Uterus (tissue), 3 donors: ENCODE measurements at regions not wholly inside any gene's neighbourhood (a gene's known extent, or its start where the extent isn't known, plus 50 kb on each side); places are given as distances from the start of the nearest gene placed in this dataset.

Source experiments
- DNase-seq, 2 donors: peaks; one replicate each; pipeline ENCODE4 v3.0.0-alpha.2; 2019 to 2020
- H3K27ac ChIP-seq, 2 donors: fragments of 200-600 bp; sonication (generic); 1 replicate in 1 of 2; 2 replicates in 1 of 2; pipeline ENCODE4 v1.5.1; 2016 to 2018
- H3K27me3 ChIP-seq, 2 donors: fragments of 200-600 bp; sonication (generic); one replicate each; pipeline ENCODE4 v1.5.1; 2018 to 2019; ENCODE audit warnings: control low read depth in 1 of 2
- H3K36me3 ChIP-seq, 2 donors: fragments of 200-600 bp; sonication (generic); one replicate each; pipeline ENCODE4 v1.5.1; 2019; ENCODE audit warnings: control low read depth in 1 of 2
- H3K4me1 ChIP-seq, 2 donors: fragments of 200-600 bp; sonication (generic); one replicate each; pipeline ENCODE4 v1.5.1; 2018 to 2019; ENCODE audit warnings: control low read depth in 1 of 2
- H3K4me3 ChIP-seq, 2 donors: fragments of 200-600 bp; sonication (generic); 1 replicate in 1 of 2; 2 replicates in 1 of 2; pipeline ENCODE4 v1.5.1; 2018 to 2019; ENCODE audit warnings: mild to moderate bottlenecking in 1 of 2
- H3K9me3 ChIP-seq, 2 donors: fragments of 200-600 bp; sonication (generic); one replicate each; pipeline ENCODE4 v1.5.1; 2019; ENCODE audit warnings: control low read depth in 1 of 2
- CTCF ChIP-seq, 4 experiments: fragments of 200-600 bp in 2 of 4; fragments of 450-650 bp in 2 of 4; sonication (generic) in 2 of 4; IDR thresholded peaks; one replicate each; pipeline ENCODE4 v1.5.1; 2016 to 2019; ENCODE audit warnings: antibody characterized with exemption in 4 of 4, mild to moderate bottlenecking in 2 of 4, moderate library complexity in 1 of 4
- POLR2A ChIP-seq, 2 donors: fragments of 450-650 bp; IDR thresholded peaks; one replicate each; pipeline ENCODE4 v1.6.1; 2016; ENCODE audit warnings: antibody characterized with exemption in 2 of 2, mild to moderate bottlenecking in 1 of 2, moderate library complexity in 1 of 2
- intact Hi-C: fragments of 100-400 bp; cut with DNase I; formaldehyde crosslinking; loops from one replicate; pipeline ENCODE4 v1.15.1; 2023; ENCODE audit warnings: low total_unique reads
- donor health status: DM: yes; HTN: yes; CAD: no.

DNA sequence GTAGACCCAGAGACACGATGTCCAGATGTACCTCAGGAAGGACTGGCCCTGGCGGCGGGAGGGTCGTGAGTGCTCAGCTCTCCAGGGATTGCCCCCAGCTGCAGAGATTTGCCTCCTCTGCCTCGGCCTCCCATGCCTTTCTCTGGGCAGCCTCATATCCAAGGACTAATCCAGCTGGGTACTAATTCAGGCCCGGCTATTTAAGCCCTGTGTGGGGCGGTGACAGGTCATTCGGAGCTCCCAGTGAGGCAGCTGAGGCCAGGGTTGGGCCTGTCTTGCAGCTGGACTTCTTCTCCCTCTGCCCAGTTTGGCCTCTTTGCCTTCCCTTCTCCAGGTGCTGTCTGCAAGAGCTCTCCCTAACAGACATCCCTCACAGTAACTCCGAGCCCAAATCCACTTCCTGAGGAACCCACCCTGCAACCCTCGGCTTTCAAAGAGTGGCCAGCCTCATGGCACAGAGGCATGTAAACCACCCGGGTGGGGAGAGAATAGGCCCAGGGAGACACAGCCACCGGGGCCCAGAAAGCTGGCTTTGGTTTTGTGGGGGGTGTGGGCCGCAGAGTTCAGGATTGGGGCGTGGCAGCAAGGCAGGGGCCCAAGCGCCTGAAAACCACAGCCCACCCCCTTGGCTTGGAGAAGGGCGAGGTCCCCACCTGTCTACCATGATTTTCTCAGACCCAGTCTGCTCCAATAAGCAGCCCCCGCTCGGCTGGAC is 85.8 kb downstream of the PPCDC start:
- no peak for DNase-seq
- Histone ChIP-seq H3K36me3 (no peaks in the 10 kb centered on the region), H3K27me3 (no peaks in the 10 kb centered on the region), H3K9me3 (no peaks in the 10 kb centered on the region), H3K27ac (no peak overlapping the region), H3K4me3 (no peak overlapping the region), H3K4me1 (no peaks in the 10 kb centered on the region)
- TF ChIP-seq POLR2A (IDR thresholded peaks at IDR 0.05) (no peak), CTCF (IDR thresholded peaks at IDR 0.05) (no peak)
- intact Hi-C loops = no loop called here

DNA sequence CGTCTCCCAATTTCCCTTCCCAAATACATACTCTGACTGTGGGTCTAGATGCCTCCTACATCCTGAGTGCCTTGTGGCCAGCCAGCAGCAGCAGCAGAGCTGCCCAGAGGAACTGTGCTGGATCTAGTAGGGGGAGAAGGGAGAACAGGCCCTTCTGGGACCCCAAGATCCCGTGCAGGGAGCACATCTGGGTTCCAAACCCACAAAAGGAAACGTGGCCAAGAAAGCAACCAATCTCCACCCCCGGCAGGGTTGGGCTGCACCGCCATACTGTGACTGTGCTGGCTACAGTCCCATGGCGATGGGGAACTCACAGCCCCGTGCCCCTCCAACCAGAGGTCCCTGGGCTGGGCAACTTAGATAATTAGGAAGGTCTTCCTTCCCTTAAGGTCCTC is 86.3 kb downstream of the PPCDC start:
- Histone ChIP-seq H3K4me3 (no peak overlapping the region), H3K36me3 (no peaks in the 10 kb centered on the region)

GRCh38 chr15:75112278-75112847 is 89.0 kb downstream of the PPCDC start:
- no peak overlapping the region for H3K4me3 ChIP-seq
- H3K27me3 ChIP-seq = no peaks in the 10 kb centered on the region
- H3K36me3 ChIP-seq = no peaks in the 10 kb centered on the region
- no peaks in the 10 kb centered on the region for H3K9me3 ChIP-seq
- intact Hi-C loops = no loop called here
- TF ChIP-seq POLR2A (IDR thresholded peaks at IDR 0.05) (no peak), CTCF (IDR thresholded peaks at IDR 0.05) (no peak)
- no peaks in the 10 kb centered on the region for H3K4me1 ChIP-seq
- no peak for DNase-seq
- H3K27ac ChIP-seq = no peak overlapping the region

More for the DNA sequence above, 86.3 kb downstream of the PPCDC start:
- TF ChIP-seq POLR2A (IDR thresholded peaks at IDR 0.05) = no peak
- no peak for TF ChIP-seq CTCF (IDR thresholded peaks at IDR 0.05)
- no peaks in the 10 kb centered on the region for H3K27me3 ChIP-seq
- H3K4me1 ChIP-seq = no peaks in the 10 kb centered on the region
- DNase-seq = no peak
- intact Hi-C loops = no loop called here
- H3K27ac ChIP-seq = no peak overlapping the region
- no peaks in the 10 kb centered on the region for H3K9me3 ChIP-seq

- no peak for TF ChIP-seq CTCF (IDR thresholded peaks at IDR 0.05)
- TF ChIP-seq POLR2A (IDR thresholded peaks at IDR 0.05) = no peak
- Histone ChIP-seq H3K9me3 (no peaks in the 10 kb centered on the region), H3K4me1 (no peaks in the 10 kb centered on the region), H3K36me3 (no peaks in the 10 kb centered on the region), H3K27me3 (no peaks in the 10 kb centered on the region), H3K27ac (no peak overlapping the region), H3K4me3 (no peak overlapping the region)
- intact Hi-C loops = no loop called here
- DNase-seq = no peak
These were observed 88.7 kb upstream of the C15orf39 start for GRCh38 chr15:75112848-75113492.

- no peaks in the 10 kb centered on the region for H3K27me3 ChIP-seq
- intact Hi-C loops = no loop called here
- TF ChIP-seq POLR2A (IDR thresholded peaks at IDR 0.05) (no peak), CTCF (IDR thresholded peaks at IDR 0.05) (no peak)
- no peaks in the 10 kb centered on the region for H3K4me1 ChIP-seq
- H3K27ac ChIP-seq = no peak overlapping the region
- H3K36me3 ChIP-seq = no peaks in the 10 kb centered on the region
- no peaks in the 10 kb centered on the region for H3K9me3 ChIP-seq
- DNase-seq = no peak
- no peak overlapping the region for H3K4me3 ChIP-seq
These were observed 87.4 kb upstream of the C15orf39 start for GRCh38 chr15:75114327-75114726.
